A549 (cell line): ENCODE measurements at regions not wholly inside any gene's neighbourhood (a gene's known extent, or its start where the extent isn't known, plus 50 kb on each side); places are given as distances from the start of the nearest gene placed in this dataset.

Experiments
- ATAC-seq, 2 experiments: fragments of 200-7000 bp in 1 of 2; fragments of >200 bp in 1 of 2; cut with Nextera tagmentation in 1 of 2; cut with Tn5 transposase in 1 of 2; 3 replicates each; pipeline versions ENCODE4 v1.8.0 to v1.9.1; 2018 to 2020; ENCODE audit warnings: mild to moderate bottlenecking in 1 of 2, moderate library complexity in 1 of 2
- CTCF ChIA-PET: fragments of 300-600 bp; sonication (Branson Sonifier 250); formaldehyde crosslinking; extraction: SDS; loops from one replicate; lab custom pipeline; 2021; ENCODE audit warnings: antibody characterized with exemption, inconsistent platforms; lab: Yijun Ruan, JAX
- POLR2A ChIA-PET: fragments of 350-600 bp; formaldehyde crosslinking; extraction: SDS; loops from one replicate; lab custom pipeline; 2021; ENCODE audit warnings: antibody characterized with exemption, inconsistent platforms; lab: Yijun Ruan, JAX
- DNase-seq, 2 experiments: peaks; one replicate each; pipeline versions ENCODE4 v3.0.0 to v3.0.0-alpha.2; 2011 to 2016; ENCODE audit warnings: low read depth in 1 of 2, low spot score in 1 of 2
- FAIRE-seq: peaks from 2 replicates; lab custom pipeline; 2011; peaks lifted over from hg19 to GRCh38; lab: Jason Lieb, UNC
- H3K27ac ChIP-seq, 2 experiments: fragments of >200 bp; sonication (Bioruptor Twin); formaldehyde crosslinking; 3 replicates each; pipeline ENCODE4 v1.5.1; 2016 to 2017
- H3K4me1 ChIP-seq: fragments of >200 bp; sonication (Bioruptor Twin); formaldehyde crosslinking; 3 replicates; pipeline ENCODE4 v1.6.1; 2016
- H3K4me2 ChIP-seq: fragments of >200 bp; sonication (Bioruptor Twin); formaldehyde crosslinking; 3 replicates; pipeline ENCODE4 v1.6.1; 2016
- H3K4me3 ChIP-seq: fragments of >200 bp; sonication (Bioruptor Twin); formaldehyde crosslinking; 3 replicates; pipeline ENCODE4 v1.5.1; 2016
- H3K9me3 ChIP-seq: fragments of >200 bp; sonication (Bioruptor Twin); formaldehyde crosslinking; 3 replicates; pipeline ENCODE4 v1.6.1; 2016
- BHLHE40 ChIP-seq: IDR thresholded peaks from 2 replicates; pipeline ENCODE4 v1.6.1; 2012; ENCODE audit warnings: low read depth, low read length, inconsistent platforms
- CHD2 ChIP-seq: fragments of 150-350 bp; IDR thresholded peaks from 2 replicates; pipeline ENCODE4 v1.6.1; 2014; ENCODE audit warnings: low read length; ENCODE audit not compliant: partially characterized antibody
- CHD4 ChIP-seq: fragments of 200-600 bp; sonication (generic); IDR thresholded peaks from 2 replicates; pipeline ENCODE4 v1.6.1; 2016; ENCODE audit warnings: antibody characterized with exemption, mild to moderate bottlenecking, borderline replicate concordance
- EP300 ChIP-seq, 2 experiments: fragments of >200 bp; sonication (Bioruptor Twin); formaldehyde crosslinking; IDR thresholded peaks; 2 replicates in 1 of 2; 3 replicates in 1 of 2; pipeline ENCODE4 v1.6.1; 2016 to 2017
- ESRRA ChIP-seq: fragments of 150-350 bp; IDR thresholded peaks from 2 replicates; pipeline ENCODE4 v1.6.1; 2014; ENCODE audit warnings: mild to moderate bottlenecking, low read length, borderline replicate concordance
- FOXS1 ChIP-seq: fragments of 250-450 bp; sonication (Bioruptor Pico); IDR thresholded peaks from 2 replicates; pipeline ENCODE4 v1.5.0; 2020; ENCODE audit warnings: mild to moderate bottlenecking, moderate library complexity
- HEYL ChIP-seq: fragments of 250-450 bp; sonication (Bioruptor Pico); IDR thresholded peaks from 2 replicates; pipeline ENCODE4 v1.8.0; 2021; ENCODE audit warnings: mild to moderate bottlenecking, moderate library complexity
- HOXB5 ChIP-seq: fragments of 250-450 bp; sonication (Bioruptor Pico); IDR thresholded peaks from 2 replicates; pipeline ENCODE4 v1.5.0; 2020; ENCODE audit warnings: mild to moderate bottlenecking, moderate library complexity
- MAFK ChIP-seq: fragments of 450-650 bp; IDR thresholded peaks from 2 replicates; pipeline ENCODE4 v1.6.1; 2014; ENCODE audit not compliant: partially characterized antibody
- NPAS2 ChIP-seq: fragments of 250-450 bp; sonication (Bioruptor Pico); IDR thresholded peaks from 2 replicates; pipeline ENCODE4 v1.8.0; 2022; ENCODE audit warnings: mild to moderate bottlenecking, moderate library complexity, borderline replicate concordance
- NR3C1 ChIP-seq: fragments of >200 bp; sonication (Bioruptor Twin); formaldehyde crosslinking; IDR thresholded peaks from 3 replicates; pipeline ENCODE4 v1.6.1; 2017
- RCOR1 ChIP-seq: fragments of 150-350 bp; IDR thresholded peaks from 2 replicates; pipeline ENCODE4 v1.6.1; 2014; ENCODE audit warnings: antibody characterized with exemption, low read length, low read depth
- RNF2 ChIP-seq: fragments of 200-600 bp; sonication (generic); IDR thresholded peaks from 2 replicates; pipeline ENCODE4 v1.6.1; 2016; ENCODE audit warnings: low read depth, mild to moderate bottlenecking, antibody characterized with exemption, moderate library complexity, borderline replicate concordance
- SMC3 ChIP-seq: fragments of >200 bp; sonication (Bioruptor Twin); formaldehyde crosslinking; IDR thresholded peaks from 3 replicates; pipeline ENCODE4 v1.6.1; 2018; ENCODE audit warnings: inconsistent platforms
- ZNF302 ChIP-seq: fragments of 250-450 bp; sonication (Bioruptor Pico); IDR thresholded peaks from 2 replicates; pipeline ENCODE4 v1.9.0; 2021; ENCODE audit warnings: inconsistent platforms, mild to moderate bottlenecking, moderate library complexity
- WGBS: methylation state at CpG from one replicate; pipeline ENCODE4 v1.1.6; 2017; ENCODE audit errors: missing lambda C conversion rate; 5-methylcytosine and 5-hydroxymethylcytosine counted together
- TF ChIP-seq, protein P1 (sequence below): fragments of >200 bp; sonication (Bioruptor Twin); formaldehyde crosslinking; IDR thresholded peaks from 2 replicates; pipeline ENCODE4 v1.6.1; 2016
- TF ChIP-seq, protein P2 (sequence below): IDR thresholded peaks from 2 replicates; pipeline ENCODE4 v1.6.1; 2012; ENCODE audit warnings: low read depth, borderline replicate concordance
- TF ChIP-seq, protein P3 (sequence below): fragments of 250-450 bp; sonication (Bioruptor Pico); IDR thresholded peaks from 2 replicates; pipeline ENCODE4 v1.5.0; 2021; ENCODE audit warnings: mild to moderate bottlenecking, moderate library complexity, borderline replicate concordance
- TF ChIP-seq, protein P4 (sequence below): fragments of 150-350 bp; IDR thresholded peaks from 2 replicates; pipeline ENCODE4 v1.6.1; 2014; ENCODE audit warnings: low read depth, mild to moderate bottlenecking, low read length
- TF ChIP-seq, protein P5 (sequence below): IDR thresholded peaks from 2 replicates; pipeline ENCODE4 v1.6.1; 2012
- TF ChIP-seq, protein P6 (sequence below): fragments of >200 bp; sonication (Bioruptor Twin); formaldehyde crosslinking; IDR thresholded peaks from 3 replicates; pipeline ENCODE4 v1.6.1; 2016

DNA sequence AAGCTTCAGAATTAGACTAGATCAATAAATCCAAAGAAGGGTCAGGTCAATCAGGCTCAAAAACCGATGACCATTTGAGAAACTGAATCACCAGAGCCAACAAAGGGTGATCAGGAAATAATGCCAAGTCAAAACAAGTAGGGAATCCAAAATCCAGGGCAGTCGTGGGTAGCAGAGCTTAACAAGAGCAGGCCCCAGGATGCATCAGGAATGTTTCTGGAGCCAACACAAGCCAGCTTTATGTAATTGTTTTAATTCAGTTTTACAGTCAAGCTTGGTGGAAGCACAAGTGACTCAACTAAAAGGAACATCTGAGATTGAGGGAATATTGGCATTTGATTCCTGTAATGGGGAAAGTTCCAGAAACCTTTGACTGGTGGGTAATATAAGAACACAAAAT is 237.9 kb upstream of the EDA2R start:
- no peak overlapping the region for H3K4me3 ChIP-seq
- 0% methylated on average over 2 of the region's 2 CpGs for WGBS
- ATAC-seq (no peak), FAIRE-seq (no peak), DNase-seq (no peak)
- TF ChIP-seq NR3C1 (no peak), CHD4 (no peak), NPAS2 (CRISPR knock-in tag) (no peak), ESRRA (no peak), BHLHE40 (no peak), SMC3 (no peak), EP300 (IDR thresholded peaks at IDR 0.05) (no peak), HOXB5 (CRISPR knock-in tag) (no peak), CHD2 (no peak), MAFK (no peak), RCOR1 (no peak), HEYL (CRISPR knock-in tag) (no peak)
- TF ChIP-seq, protein P1, sequence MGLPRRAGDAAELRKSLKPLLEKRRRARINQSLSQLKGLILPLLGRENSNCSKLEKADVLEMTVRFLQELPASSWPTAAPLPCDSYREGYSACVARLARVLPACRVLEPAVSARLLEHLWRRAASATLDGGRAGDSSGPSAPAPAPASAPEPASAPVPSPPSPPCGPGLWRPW: no peak
- TF ChIP-seq, protein P2, sequence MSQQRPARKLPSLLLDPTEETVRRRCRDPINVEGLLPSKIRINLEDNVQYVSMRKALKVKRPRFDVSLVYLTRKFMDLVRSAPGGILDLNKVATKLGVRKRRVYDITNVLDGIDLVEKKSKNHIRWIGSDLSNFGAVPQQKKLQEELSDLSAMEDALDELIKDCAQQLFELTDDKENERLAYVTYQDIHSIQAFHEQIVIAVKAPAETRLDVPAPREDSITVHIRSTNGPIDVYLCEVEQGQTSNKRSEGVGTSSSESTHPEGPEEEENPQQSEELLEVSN: no peak
- TF ChIP-seq, protein P3, sequence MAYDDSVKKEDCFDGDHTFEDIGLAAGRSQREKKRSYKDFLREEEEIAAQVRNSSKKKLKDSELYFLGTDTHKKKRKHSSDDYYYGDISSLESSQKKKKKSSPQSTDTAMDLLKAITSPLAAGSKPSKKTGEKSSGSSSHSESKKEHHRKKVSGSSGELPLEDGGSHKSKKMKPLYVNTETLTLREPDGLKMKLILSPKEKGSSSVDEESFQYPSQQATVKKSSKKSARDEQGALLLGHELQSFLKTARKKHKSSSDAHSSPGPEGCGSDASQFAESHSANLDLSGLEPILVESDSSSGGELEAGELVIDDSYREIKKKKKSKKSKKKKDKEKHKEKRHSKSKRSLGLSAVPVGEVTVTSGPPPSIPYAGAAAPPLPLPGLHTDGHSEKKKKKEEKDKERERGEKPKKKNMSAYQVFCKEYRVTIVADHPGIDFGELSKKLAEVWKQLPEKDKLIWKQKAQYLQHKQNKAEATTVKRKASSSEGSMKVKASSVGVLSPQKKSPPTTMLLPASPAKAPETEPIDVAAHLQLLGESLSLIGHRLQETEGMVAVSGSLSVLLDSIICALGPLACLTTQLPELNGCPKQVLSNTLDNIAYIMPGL: no peak
- H3K27ac ChIP-seq: no peak overlapping the region
- no peaks in the 10 kb centered on the region for H3K9me3 ChIP-seq
- POLR2A ChIA-PET: no interaction called here
- no peak overlapping the region for H3K4me2 ChIP-seq
- CTCF ChIA-PET: no interaction called here
- no peaks in the 10 kb centered on the region for H3K4me1 ChIP-seq

DNA sequence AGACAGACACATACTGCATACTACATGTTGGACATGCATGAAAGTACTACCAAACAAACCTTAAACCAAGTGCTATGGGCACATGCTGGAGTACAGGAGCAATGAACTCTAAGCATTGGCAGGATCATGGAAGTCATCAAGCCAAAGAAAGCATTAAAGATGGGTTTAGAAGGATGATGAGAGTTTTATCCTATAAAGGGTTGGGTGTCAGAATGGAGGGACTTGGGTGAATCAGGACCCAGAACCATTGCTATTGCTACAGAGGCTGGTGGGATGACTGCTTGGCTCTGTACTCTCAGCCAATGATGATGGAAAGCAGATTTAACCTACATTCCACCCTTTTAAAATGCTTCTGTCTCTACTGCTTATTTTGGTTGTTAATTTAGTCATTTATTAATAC is 233.9 kb upstream of the EDA2R start:
- no peaks in the 10 kb centered on the region for H3K4me1 ChIP-seq
- ChIA-PET CTCF (no interaction called here), POLR2A (no interaction called here)
- ATAC-seq (no peak), FAIRE-seq (no peak), DNase-seq (no peak)
- no peaks in the 10 kb centered on the region for H3K9me3 ChIP-seq
- TF ChIP-seq, protein P2: no peak
- TF ChIP-seq RNF2 (no peak), ZNF302 (CRISPR knock-in tag) (no peak), NR3C1 (no peak), CHD2 (no peak), FOXS1 (CRISPR knock-in tag) (no peak), ESRRA (no peak)
- TF ChIP-seq, protein P4, sequence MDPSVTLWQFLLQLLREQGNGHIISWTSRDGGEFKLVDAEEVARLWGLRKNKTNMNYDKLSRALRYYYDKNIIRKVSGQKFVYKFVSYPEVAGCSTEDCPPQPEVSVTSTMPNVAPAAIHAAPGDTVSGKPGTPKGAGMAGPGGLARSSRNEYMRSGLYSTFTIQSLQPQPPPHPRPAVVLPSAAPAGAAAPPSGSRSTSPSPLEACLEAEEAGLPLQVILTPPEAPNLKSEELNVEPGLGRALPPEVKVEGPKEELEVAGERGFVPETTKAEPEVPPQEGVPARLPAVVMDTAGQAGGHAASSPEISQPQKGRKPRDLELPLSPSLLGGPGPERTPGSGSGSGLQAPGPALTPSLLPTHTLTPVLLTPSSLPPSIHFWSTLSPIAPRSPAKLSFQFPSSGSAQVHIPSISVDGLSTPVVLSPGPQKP: no peak
- TF ChIP-seq, protein P5, sequence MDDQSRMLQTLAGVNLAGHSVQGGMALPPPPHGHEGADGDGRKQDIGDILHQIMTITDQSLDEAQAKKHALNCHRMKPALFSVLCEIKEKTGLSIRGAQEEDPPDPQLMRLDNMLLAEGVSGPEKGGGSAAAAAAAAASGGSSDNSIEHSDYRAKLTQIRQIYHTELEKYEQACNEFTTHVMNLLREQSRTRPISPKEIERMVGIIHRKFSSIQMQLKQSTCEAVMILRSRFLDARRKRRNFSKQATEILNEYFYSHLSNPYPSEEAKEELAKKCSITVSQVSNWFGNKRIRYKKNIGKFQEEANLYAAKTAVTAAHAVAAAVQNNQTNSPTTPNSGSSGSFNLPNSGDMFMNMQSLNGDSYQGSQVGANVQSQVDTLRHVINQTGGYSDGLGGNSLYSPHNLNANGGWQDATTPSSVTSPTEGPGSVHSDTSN: no peak
- TF ChIP-seq, protein P6, sequence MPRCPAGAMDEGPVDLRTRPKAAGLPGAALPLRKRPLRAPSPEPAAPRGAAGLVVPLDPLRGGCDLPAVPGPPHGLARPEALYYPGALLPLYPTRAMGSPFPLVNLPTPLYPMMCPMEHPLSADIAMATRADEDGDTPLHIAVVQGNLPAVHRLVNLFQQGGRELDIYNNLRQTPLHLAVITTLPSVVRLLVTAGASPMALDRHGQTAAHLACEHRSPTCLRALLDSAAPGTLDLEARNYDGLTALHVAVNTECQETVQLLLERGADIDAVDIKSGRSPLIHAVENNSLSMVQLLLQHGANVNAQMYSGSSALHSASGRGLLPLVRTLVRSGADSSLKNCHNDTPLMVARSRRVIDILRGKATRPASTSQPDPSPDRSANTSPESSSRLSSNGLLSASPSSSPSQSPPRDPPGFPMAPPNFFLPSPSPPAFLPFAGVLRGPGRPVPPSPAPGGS: no peak
- H3K4me3 ChIP-seq: no peak overlapping the region
- H3K27ac ChIP-seq: no peak overlapping the region
- no peak overlapping the region for H3K4me2 ChIP-seq
